ENCODE measurements at regions not wholly inside any gene's neighbourhood (a gene's known extent, or its start where the extent isn't known, plus 50 kb on each side); places are given as distances from the start of the nearest gene placed in this dataset.

DNA sequence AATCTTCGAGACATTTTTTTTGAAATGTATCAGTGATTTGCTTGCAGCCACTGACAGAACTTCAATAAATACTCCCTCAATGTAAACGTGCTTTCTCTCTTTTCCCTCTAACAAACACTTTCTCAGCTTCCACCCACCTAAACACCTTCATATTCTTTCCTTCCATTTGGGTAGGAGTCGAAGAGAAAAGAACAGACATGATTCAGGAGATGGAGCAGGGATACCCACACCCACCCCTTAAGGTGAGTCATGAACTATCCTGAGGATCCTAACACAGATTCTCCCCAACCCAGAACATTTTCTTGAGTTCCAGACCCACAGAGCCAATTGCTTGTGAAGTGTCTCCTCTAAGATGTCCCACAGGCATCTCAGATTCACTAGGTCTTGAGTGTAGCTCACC, 488.8 kb downstream of the CDK5RAP2 start:
- TF ChIP-seq, protein P1, sequence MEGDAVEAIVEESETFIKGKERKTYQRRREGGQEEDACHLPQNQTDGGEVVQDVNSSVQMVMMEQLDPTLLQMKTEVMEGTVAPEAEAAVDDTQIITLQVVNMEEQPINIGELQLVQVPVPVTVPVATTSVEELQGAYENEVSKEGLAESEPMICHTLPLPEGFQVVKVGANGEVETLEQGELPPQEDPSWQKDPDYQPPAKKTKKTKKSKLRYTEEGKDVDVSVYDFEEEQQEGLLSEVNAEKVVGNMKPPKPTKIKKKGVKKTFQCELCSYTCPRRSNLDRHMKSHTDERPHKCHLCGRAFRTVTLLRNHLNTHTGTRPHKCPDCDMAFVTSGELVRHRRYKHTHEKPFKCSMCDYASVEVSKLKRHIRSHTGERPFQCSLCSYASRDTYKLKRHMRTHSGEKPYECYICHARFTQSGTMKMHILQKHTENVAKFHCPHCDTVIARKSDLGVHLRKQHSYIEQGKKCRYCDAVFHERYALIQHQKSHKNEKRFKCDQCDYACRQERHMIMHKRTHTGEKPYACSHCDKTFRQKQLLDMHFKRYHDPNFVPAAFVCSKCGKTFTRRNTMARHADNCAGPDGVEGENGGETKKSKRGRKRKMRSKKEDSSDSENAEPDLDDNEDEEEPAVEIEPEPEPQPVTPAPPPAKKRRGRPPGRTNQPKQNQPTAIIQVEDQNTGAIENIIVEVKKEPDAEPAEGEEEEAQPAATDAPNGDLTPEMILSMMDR (IDR thresholded peaks at IDR 0.05; ENCODE audit: low read depth, low read length) = no peak
- no peak for TF ChIP-seq EZH2phosphoT487 (IDR thresholded peaks at IDR 0.05; ENCODE audit: low read depth)

Data from OCI-LY3 (cell line).